ENCODE measurements at regions not wholly inside any gene's neighbourhood (a gene's known extent, or its start where the extent isn't known, plus 50 kb on each side); places are given as distances from the start of the nearest gene placed in this dataset.

DNA sequence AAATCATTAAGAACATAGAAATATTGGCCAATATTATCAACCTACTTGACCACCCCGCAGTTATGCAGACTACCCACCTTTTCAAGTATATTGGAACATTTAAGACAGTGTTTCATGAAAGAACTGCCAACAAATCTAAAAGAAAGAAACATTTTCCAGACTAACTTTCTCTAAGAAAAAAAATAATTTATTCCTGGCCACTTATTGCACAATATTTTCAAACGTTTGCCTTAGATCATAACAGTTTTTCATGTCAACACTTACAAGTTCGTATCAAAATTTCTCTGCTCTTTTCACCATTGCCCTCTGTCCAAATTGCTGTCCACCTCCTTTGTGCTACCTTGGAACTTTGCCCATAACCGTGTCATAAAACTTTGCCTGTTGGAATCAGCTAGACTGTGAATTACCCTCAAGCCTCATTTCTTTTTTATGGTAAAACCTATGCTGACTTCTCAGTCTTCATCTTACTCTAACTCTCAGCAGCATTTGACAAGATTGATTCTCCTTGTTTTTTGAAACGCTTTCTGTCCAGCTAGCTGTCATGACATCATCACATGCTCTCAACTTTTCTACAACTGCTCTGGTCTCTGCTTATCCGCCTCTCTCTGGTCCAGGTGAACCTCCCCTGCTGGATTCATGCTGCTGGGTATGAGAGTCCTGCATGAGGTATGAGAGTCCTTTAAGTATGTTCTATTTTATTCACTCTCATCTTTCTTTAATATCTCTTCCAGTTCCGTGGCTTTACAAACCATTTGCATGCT is 92.8 kb upstream of the CHRM3 start:
- no peaks in the 10 kb centered on the region for H3K9me3 ChIP-seq (ENCODE audit: control insufficient read depth, insufficient read depth, low read depth, low read length)
- no peaks in the 10 kb centered on the region for H3K36me3 ChIP-seq (ENCODE audit: control insufficient read depth in 2 of 2, insufficient read depth in 1 of 2, low read length in 2 of 2)
- POLR2A ChIA-PET: no interaction called here
- CTCF ChIA-PET: no interaction called here
- 0 out of 2 replicates have a peak, but pooled peaks cover 5% of the 10 kb centered on the region for H3K4me1 ChIP-seq (ENCODE audit: control insufficient read depth, insufficient read depth, low read length)
- no peak overlapping the region for H3K27ac ChIP-seq (ENCODE audit: extremely low read depth, low read depth, low read length)
- no peak for TF ChIP-seq ZNF362 (tag by site-specific recombination; IDR thresholded peaks at IDR 0.05)
- TF ChIP-seq, protein P1, sequence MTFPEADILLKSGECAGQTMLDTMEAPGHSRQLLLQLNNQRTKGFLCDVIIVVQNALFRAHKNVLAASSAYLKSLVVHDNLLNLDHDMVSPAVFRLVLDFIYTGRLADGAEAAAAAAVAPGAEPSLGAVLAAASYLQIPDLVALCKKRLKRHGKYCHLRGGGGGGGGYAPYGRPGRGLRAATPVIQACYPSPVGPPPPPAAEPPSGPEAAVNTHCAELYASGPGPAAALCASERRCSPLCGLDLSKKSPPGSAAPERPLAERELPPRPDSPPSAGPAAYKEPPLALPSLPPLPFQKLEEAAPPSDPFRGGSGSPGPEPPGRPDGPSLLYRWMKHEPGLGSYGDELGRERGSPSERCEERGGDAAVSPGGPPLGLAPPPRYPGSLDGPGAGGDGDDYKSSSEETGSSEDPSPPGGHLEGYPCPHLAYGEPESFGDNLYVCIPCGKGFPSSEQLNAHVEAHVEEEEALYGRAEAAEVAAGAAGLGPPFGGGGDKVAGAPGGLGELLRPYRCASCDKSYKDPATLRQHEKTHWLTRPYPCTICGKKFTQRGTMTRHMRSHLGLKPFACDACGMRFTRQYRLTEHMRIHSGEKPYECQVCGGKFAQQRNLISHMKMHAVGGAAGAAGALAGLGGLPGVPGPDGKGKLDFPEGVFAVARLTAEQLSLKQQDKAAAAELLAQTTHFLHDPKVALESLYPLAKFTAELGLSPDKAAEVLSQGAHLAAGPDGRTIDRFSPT (tag by site-specific recombination; IDR thresholded peaks at IDR 0.05): no peak
- TF ChIP-seq TRIM28 (IDR thresholded peaks at IDR 0.05; ENCODE audit: borderline replicate concordance, low read length): peak; percentile 64; the same call in 1 of the 2 replicates
- no peak for TF ChIP-seq GLI2 (tag by site-specific recombination; IDR thresholded peaks at IDR 0.05; ENCODE audit: borderline replicate concordance, low read depth)
- no peak for TF ChIP-seq ZNF610 (tag by site-specific recombination; IDR thresholded peaks at IDR 0.05; ENCODE audit: borderline replicate concordance)
- TF ChIP-seq, protein P2, sequence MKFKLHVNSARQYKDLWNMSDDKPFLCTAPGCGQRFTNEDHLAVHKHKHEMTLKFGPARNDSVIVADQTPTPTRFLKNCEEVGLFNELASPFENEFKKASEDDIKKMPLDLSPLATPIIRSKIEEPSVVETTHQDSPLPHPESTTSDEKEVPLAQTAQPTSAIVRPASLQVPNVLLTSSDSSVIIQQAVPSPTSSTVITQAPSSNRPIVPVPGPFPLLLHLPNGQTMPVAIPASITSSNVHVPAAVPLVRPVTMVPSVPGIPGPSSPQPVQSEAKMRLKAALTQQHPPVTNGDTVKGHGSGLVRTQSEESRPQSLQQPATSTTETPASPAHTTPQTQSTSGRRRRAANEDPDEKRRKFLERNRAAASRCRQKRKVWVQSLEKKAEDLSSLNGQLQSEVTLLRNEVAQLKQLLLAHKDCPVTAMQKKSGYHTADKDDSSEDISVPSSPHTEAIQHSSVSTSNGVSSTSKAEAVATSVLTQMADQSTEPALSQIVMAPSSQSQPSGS (tag by site-specific recombination; IDR thresholded peaks at IDR 0.05; ENCODE audit: low read depth): peak; percentile 53; the same call in 1 of the 2 replicates
- TF ChIP-seq OVOL3 (tag by site-specific recombination; IDR thresholded peaks at IDR 0.05): no peak
- TF ChIP-seq YY1 (tag by site-specific recombination; IDR thresholded peaks at IDR 0.05): no peak
- TF ChIP-seq ZNF155 (tag by site-specific recombination; IDR thresholded peaks at IDR 0.05): no peak
- peak; percentile 44; the same call in 1 of the 2 replicates for TF ChIP-seq REST (tag by site-specific recombination; IDR thresholded peaks at IDR 0.05)
- TF ChIP-seq ZNF426 (tag by site-specific recombination; IDR thresholded peaks at IDR 0.05): no peak
- no peak for TF ChIP-seq ZNF621 (tag by site-specific recombination; IDR thresholded peaks at IDR 0.05)
- TF ChIP-seq, protein P3, sequence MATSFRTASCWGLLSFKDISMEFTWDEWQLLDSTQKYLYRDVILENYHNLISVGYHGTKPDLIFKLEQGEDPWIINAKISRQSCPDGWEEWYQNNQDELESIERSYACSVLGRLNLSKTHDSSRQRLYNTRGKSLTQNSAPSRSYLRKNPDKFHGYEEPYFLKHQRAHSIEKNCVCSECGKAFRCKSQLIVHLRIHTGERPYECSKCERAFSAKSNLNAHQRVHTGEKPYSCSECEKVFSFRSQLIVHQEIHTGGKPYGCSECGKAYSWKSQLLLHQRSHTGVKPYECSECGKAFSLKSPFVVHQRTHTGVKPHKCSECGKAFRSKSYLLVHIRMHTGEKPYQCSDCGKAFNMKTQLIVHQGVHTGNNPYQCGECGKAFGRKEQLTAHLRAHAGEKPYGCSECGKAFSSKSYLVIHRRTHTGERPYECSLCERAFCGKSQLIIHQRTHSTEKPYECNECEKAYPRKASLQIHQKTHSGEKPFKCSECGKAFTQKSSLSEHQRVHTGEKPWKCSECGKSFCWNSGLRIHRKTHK (tag by site-specific recombination; IDR thresholded peaks at IDR 0.05): no peak
- TF ChIP-seq GFI1B (tag by site-specific recombination; IDR thresholded peaks at IDR 0.05): no peak
- no peak for TF ChIP-seq ZNF514 (tag by site-specific recombination; IDR thresholded peaks at IDR 0.05)
- no peak overlapping the region for H3K4me3 ChIP-seq (ENCODE audit: low read depth, low read length)
